OCI-LY1 (cell line): ENCODE measurements at regions not wholly inside any gene's neighbourhood (a gene's known extent, or its start where the extent isn't known, plus 50 kb on each side); places are given as distances from the start of the nearest gene placed in this dataset.

Experiments used
- H2AFZ ChIP-seq: fragments of 200-600 bp; sonication (generic), shearing (Covaris generic); 2 replicates; pipeline ENCODE4 v1.6.0; 2014; ENCODE audit warnings: antibody characterized with exemption, mild to moderate bottlenecking, low read length
- H3F3A ChIP-seq: fragments of 200-600 bp; sonication (generic), shearing (Covaris generic); 2 replicates; pipeline ENCODE4 v1.6.0; 2014; ENCODE audit warnings: mild to moderate bottlenecking, antibody characterized with exemption, low read length, moderate library complexity; ENCODE audit not compliant: insufficient read depth
- H3K27ac ChIP-seq: fragments of 200-600 bp; sonication (generic); 2 replicates; pipeline ENCODE4 v1.5.1; 2014; ENCODE audit warnings: low read length, mixed run types, mild to moderate bottlenecking, low read depth; ENCODE audit not compliant: poor library complexity, severe bottlenecking
- H3K27me3 ChIP-seq: fragments of 200-600 bp; sonication (generic); 2 replicates; pipeline ENCODE4 v1.6.0; 2014; ENCODE audit warnings: antibody characterized with exemption, mild to moderate bottlenecking, low read length, moderate library complexity; ENCODE audit not compliant: insufficient read depth
- H3K36me3 ChIP-seq: fragments of 200-600 bp; sonication (generic); 2 replicates; pipeline ENCODE4 v1.6.1; 2014; ENCODE audit warnings: mild to moderate bottlenecking, antibody characterized with exemption, low read length, moderate library complexity, mixed read lengths; ENCODE audit not compliant: insufficient read depth
- H3K4me1 ChIP-seq: fragments of 200-600 bp; sonication (generic); 2 replicates; pipeline ENCODE4 v1.5.1; 2014; ENCODE audit warnings: mild to moderate bottlenecking, low read length, moderate library complexity; ENCODE audit not compliant: insufficient read depth, severe bottlenecking
- H3K4me2 ChIP-seq: fragments of 200-600 bp; sonication (generic), shearing (Covaris generic); 2 replicates; pipeline ENCODE4 v1.6.1; 2014; ENCODE audit warnings: low read length
- H3K4me3 ChIP-seq: fragments of 200-600 bp; sonication (generic); 2 replicates; pipeline ENCODE4 v1.5.1; 2014; ENCODE audit warnings: low read length, low read depth, mild to moderate bottlenecking, mixed read lengths; ENCODE audit not compliant: poor library complexity, severe bottlenecking
- H3K79me2 ChIP-seq: fragments of 200-600 bp; shearing (Covaris generic); 2 replicates; pipeline ENCODE4 v1.6.1; 2016; ENCODE audit warnings: mixed run types, low read length, mixed read lengths; ENCODE audit not compliant: insufficient read depth
- H3K9ac ChIP-seq: fragments of 200-600 bp; sonication (generic), shearing (Covaris generic); 2 replicates; pipeline ENCODE4 v1.6.1; 2014; ENCODE audit warnings: mild to moderate bottlenecking, low read length, mixed read lengths
- H3K9me2 ChIP-seq: fragments of 200-600 bp; sonication (generic), shearing (Covaris generic); 2 replicates; pipeline ENCODE4 v1.6.1; 2014; ENCODE audit warnings: low read depth, mild to moderate bottlenecking, low read length, mixed read lengths
- H3K9me3 ChIP-seq: fragments of 200-600 bp; shearing (Covaris generic); 2 replicates; pipeline ENCODE4 v1.6.1; 2014; ENCODE audit warnings: low read length, mixed read lengths
- H4K20me1 ChIP-seq: fragments of 200-600 bp; sonication (generic), shearing (Covaris generic); 2 replicates; pipeline ENCODE4 v1.6.0; 2016; ENCODE audit warnings: mild to moderate bottlenecking, low read length; ENCODE audit not compliant: insufficient read depth
- EZH2 ChIP-seq: fragments of 200-600 bp; sonication (generic), shearing (Covaris generic); IDR thresholded peaks from 2 replicates; pipeline ENCODE4 v1.8.0; 2017; ENCODE audit warnings: borderline replicate concordance, mixed run types, mild to moderate bottlenecking, antibody characterized with exemption, low read length, moderate library complexity, mixed read lengths
- TF ChIP-seq, protein P1 (sequence below): fragments of 200-600 bp; sonication (generic), shearing (Covaris generic); IDR thresholded peaks from 2 replicates; pipeline ENCODE4 v1.5.1; 2017; ENCODE audit warnings: mild to moderate bottlenecking, antibody characterized with exemption, low read length, moderate library complexity, mixed read lengths

DNA sequence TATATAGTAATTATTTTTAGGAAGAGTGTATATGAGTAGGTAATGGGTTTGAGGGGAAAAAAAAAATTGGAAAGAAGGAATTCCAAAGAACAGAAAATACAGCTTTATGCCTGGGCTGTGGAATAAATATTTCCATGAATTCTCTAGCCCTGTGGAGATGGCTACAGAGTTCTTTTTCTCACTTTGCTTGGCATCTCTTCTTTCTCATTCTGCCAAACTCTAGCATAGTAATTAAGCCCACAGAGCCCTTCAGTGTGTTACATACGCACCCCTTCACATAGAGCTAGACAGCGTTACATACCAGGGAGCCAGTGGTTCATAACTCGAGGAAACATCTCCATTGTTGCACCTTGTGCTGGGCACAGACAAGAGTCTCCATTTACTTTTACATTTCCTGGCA is 621.1 kb downstream of the CDH8 start:
- H2AFZ ChIP-seq, result no peak overlapping the region
- H4K20me1 ChIP-seq, result no peaks in the 10 kb centered on the region
- no peaks in the 10 kb centered on the region for H3K36me3 ChIP-seq
- no peak overlapping the region for H3K9ac ChIP-seq
- no peak overlapping the region for H3K4me3 ChIP-seq
- no peaks in the 10 kb centered on the region for H3K4me1 ChIP-seq
- no peaks in the 10 kb centered on the region for H3K27me3 ChIP-seq
- no peak for TF ChIP-seq EZH2
- TF ChIP-seq, protein P1, sequence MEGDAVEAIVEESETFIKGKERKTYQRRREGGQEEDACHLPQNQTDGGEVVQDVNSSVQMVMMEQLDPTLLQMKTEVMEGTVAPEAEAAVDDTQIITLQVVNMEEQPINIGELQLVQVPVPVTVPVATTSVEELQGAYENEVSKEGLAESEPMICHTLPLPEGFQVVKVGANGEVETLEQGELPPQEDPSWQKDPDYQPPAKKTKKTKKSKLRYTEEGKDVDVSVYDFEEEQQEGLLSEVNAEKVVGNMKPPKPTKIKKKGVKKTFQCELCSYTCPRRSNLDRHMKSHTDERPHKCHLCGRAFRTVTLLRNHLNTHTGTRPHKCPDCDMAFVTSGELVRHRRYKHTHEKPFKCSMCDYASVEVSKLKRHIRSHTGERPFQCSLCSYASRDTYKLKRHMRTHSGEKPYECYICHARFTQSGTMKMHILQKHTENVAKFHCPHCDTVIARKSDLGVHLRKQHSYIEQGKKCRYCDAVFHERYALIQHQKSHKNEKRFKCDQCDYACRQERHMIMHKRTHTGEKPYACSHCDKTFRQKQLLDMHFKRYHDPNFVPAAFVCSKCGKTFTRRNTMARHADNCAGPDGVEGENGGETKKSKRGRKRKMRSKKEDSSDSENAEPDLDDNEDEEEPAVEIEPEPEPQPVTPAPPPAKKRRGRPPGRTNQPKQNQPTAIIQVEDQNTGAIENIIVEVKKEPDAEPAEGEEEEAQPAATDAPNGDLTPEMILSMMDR, result no peak
- H3K79me2 ChIP-seq, result no peaks in the 10 kb centered on the region
- no peaks in the 10 kb centered on the region for H3K9me2 ChIP-seq
- no peaks in the 10 kb centered on the region for H3K9me3 ChIP-seq
- no peak overlapping the region for H3K27ac ChIP-seq
- H3K4me2 ChIP-seq, result no peak overlapping the region
- no peaks in the 10 kb centered on the region for H3F3A ChIP-seq

DNA sequence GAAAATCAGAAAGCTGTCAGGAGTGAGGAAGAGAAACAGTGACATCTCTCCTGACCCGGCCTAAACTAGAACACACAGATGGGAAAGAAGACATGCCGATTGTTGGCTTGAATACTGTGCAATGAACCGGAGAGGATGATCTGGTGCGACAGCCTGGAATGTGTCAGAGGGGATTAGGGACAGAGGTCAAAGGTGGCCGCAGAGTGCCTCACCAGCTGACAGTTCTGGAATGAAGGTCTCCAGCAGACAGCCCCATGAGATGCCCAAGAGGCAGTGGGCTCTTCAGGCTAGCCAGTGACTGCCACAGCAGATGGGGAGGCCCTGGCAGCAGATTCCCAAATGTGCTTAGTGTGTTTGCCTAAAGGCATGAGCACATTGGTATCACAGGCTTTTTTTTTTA is 623.2 kb downstream of the CDH8 start:
- no peak for TF ChIP-seq EZH2
- TF ChIP-seq, protein P1, result no peak
- H3K27ac ChIP-seq, result no peak overlapping the region

DNA sequence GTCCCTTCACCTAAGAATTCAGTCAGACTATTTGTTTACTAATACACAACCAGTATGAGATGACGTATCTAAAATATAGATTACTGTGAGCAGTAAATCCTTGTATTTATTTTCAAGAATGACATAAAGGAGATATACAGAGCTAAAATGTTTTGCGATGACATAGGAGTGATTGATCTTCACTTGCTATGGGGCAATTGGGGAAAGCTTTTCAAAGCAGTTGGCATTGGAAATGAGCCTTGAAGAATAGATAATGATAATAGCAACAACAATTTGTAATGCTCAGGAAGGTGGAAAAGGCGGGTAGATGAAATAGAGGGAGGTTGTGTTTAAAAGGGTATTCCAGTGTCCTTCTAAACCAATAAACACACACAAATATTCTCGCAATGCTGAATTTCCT is 623.7 kb downstream of the CDH8 start:
- H3K9ac ChIP-seq, result no peak overlapping the region
- H3K4me1 ChIP-seq, result no peaks in the 10 kb centered on the region
- no peaks in the 10 kb centered on the region for H4K20me1 ChIP-seq
- no peak overlapping the region for H3K4me2 ChIP-seq
- H3K4me3 ChIP-seq, result no peak overlapping the region
- no peaks in the 10 kb centered on the region for H3K36me3 ChIP-seq
- no peaks in the 10 kb centered on the region for H3K9me3 ChIP-seq
- no peak overlapping the region for H3K27ac ChIP-seq
- no peaks in the 10 kb centered on the region for H3F3A ChIP-seq
- no peaks in the 10 kb centered on the region for H3K79me2 ChIP-seq
- H3K27me3 ChIP-seq, result no peaks in the 10 kb centered on the region
- TF ChIP-seq, protein P1, result no peak
- no peak for TF ChIP-seq EZH2
- no peaks in the 10 kb centered on the region for H3K9me2 ChIP-seq
- H2AFZ ChIP-seq, result no peak overlapping the region

More for the DNA sequence above, 623.2 kb downstream of the CDH8 start:
- no peaks in the 10 kb centered on the region for H3K79me2 ChIP-seq
- no peaks in the 10 kb centered on the region for H3K4me1 ChIP-seq
- H4K20me1 ChIP-seq, result no peaks in the 10 kb centered on the region
- H3K36me3 ChIP-seq, result no peaks in the 10 kb centered on the region
- no peak overlapping the region for H3K4me2 ChIP-seq
- H3K9me2 ChIP-seq, result no peaks in the 10 kb centered on the region
- no peaks in the 10 kb centered on the region for H3K27me3 ChIP-seq
- no peak overlapping the region for H3K4me3 ChIP-seq
- H3K9ac ChIP-seq, result no peak overlapping the region
- H3F3A ChIP-seq, result no peaks in the 10 kb centered on the region
- H2AFZ ChIP-seq, result no peak overlapping the region
- H3K9me3 ChIP-seq, result no peaks in the 10 kb centered on the region
